NB4 (cell line): ENCODE measurements at regions not wholly inside any gene's neighbourhood (a gene's known extent, or its start where the extent isn't known, plus 50 kb on each side); places are given as distances from the start of the nearest gene placed in this dataset.

Experiments
- MYC ChIP-seq: IDR thresholded peaks from 2 replicates; pipeline ENCODE4 v1.6.1; 2011; ENCODE audit warnings: low read depth, low read length
- POLR2A ChIP-seq: IDR thresholded peaks from 2 replicates; pipeline ENCODE4 v1.6.1; 2011; ENCODE audit warnings: mild to moderate bottlenecking; ENCODE audit not compliant: insufficient read length; ENCODE audit errors: extremely low read depth
- TF ChIP-seq, protein P1 (sequence below): IDR thresholded peaks from one replicate; pipeline ENCODE4 v1.5.1; 2012; ENCODE audit warnings: low read depth, low read length
- TF ChIP-seq, protein P2 (sequence below): IDR thresholded peaks from 2 replicates; pipeline ENCODE4 v1.6.1; 2011; ENCODE audit warnings: low read depth, low read length

DNA sequence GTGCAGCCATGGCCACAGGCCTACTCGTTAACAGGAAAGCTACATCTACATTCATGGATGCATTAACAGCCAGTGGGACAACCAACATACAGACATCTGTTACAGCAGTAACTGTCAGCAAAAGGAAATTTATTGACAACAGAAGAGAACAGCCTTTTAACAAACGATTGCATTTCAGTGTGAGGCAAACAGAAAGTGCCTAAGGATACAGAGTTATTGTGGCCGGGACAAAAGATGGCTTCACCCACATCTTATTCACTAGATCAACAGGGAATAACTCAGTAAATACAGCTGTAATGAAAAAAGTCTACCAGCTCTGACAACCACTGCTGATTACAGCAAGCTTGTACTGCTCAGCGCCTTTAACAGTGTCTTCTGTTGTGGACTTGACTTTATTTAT, 61.5 kb upstream of the TBL1X start:
- TF ChIP-seq, protein P1, sequence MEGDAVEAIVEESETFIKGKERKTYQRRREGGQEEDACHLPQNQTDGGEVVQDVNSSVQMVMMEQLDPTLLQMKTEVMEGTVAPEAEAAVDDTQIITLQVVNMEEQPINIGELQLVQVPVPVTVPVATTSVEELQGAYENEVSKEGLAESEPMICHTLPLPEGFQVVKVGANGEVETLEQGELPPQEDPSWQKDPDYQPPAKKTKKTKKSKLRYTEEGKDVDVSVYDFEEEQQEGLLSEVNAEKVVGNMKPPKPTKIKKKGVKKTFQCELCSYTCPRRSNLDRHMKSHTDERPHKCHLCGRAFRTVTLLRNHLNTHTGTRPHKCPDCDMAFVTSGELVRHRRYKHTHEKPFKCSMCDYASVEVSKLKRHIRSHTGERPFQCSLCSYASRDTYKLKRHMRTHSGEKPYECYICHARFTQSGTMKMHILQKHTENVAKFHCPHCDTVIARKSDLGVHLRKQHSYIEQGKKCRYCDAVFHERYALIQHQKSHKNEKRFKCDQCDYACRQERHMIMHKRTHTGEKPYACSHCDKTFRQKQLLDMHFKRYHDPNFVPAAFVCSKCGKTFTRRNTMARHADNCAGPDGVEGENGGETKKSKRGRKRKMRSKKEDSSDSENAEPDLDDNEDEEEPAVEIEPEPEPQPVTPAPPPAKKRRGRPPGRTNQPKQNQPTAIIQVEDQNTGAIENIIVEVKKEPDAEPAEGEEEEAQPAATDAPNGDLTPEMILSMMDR, result no peak
- TF ChIP-seq, protein P2, sequence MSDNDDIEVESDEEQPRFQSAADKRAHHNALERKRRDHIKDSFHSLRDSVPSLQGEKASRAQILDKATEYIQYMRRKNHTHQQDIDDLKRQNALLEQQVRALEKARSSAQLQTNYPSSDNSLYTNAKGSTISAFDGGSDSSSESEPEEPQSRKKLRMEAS, result no peak
- TF ChIP-seq POLR2A (no peak), MYC (no peak)
